ENCODE measurements at regions not wholly inside any gene's neighbourhood (a gene's known extent, or its start where the extent isn't known, plus 50 kb on each side); places are given as distances from the start of the nearest gene placed in this dataset.

DNA sequence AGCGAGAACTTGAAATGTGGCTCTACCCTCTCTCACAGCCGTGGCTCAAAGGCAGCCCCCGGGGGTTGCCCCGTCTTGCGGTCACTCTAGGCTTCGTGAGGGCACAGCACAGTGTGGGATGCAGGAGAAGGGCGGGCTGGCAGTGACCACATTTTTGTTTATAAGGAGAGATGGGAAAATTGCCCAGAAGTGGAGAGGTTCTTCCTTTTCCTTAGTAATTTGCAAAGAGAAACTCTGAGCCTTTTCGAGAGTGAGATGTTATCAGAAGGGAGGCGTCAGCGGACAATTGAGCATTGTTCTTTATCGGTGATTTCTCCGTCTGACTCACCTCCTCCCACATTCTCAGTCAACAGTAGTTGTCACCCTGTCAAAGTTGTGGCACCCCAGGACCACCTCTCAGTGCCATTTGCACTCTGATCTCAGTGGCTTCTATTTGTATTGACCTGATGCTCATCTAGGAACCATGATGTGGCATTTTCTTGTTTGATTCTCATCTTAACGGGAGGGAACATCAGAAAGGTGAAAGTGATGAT lies 89.6 kb downstream of the ACAA2 start (continued):
- TF ChIP-seq KDM1A (IDR thresholded peaks at IDR 0.05; ENCODE audit: borderline replicate concordance) (no peak), SMAD5 (IDR thresholded peaks at IDR 0.05; ENCODE audit: low read depth) (no peak), ZNF274 (IDR thresholded peaks at IDR 0.05; ENCODE audit: insufficient read depth, insufficient read length) (no peak), SUPT20H (IDR thresholded peaks at IDR 0.05; ENCODE audit: borderline replicate concordance, control insufficient read depth, low read depth, low read length) (no peak), STAT1 (conservative IDR thresholded peaks at IDR 0.05) (no peak), NBN (IDR thresholded peaks at IDR 0.05) (0 out of 2 replicates have a peak, but pooled peaks have one; percentile 25), SREBF1 (IDR thresholded peaks at IDR 0.05; ENCODE audit: low read length) (no peak), ESRRA (IDR thresholded peaks at IDR 0.05; ENCODE audit: low read length) (no peak), CHD1 (IDR thresholded peaks at IDR 0.05; ENCODE audit: low read depth, low read length) (no peak), BACH1 (IDR thresholded peaks at IDR 0.05; ENCODE audit: borderline replicate concordance) (peak; percentile 76; the same call in 1 of the 2 replicates), NR2C2 (IDR thresholded peaks at IDR 0.05; ENCODE audit: borderline replicate concordance, control insufficient read depth, insufficient read length, low read depth) (no peak), TBL1XR1 (IDR thresholded peaks at IDR 0.05; ENCODE audit: low read depth, low read length) (no peak), HCFC1 (IDR thresholded peaks at IDR 0.05; ENCODE audit: low read length) (no peak), ASH2L (IDR thresholded peaks at IDR 0.05; ENCODE audit: borderline replicate concordance, low read depth) (no peak), POLR2A (IDR thresholded peaks at IDR 0.05; ENCODE audit: low read depth, low read length) (no peak)
- TF ChIP-seq, protein P1, sequence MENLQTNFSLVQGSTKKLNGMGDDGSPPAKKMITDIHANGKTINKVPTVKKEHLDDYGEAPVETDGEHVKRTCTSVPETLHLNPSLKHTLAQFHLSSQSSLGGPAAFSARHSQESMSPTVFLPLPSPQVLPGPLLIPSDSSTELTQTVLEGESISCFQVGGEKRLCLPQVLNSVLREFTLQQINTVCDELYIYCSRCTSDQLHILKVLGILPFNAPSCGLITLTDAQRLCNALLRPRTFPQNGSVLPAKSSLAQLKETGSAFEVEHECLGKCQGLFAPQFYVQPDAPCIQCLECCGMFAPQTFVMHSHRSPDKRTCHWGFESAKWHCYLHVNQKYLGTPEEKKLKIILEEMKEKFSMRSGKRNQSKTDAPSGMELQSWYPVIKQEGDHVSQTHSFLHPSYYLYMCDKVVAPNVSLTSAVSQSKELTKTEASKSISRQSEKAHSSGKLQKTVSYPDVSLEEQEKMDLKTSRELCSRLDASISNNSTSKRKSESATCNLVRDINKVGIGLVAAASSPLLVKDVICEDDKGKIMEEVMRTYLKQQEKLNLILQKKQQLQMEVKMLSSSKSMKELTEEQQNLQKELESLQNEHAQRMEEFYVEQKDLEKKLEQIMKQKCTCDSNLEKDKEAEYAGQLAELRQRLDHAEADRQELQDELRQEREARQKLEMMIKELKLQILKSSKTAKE (IDR thresholded peaks at IDR 0.05; ENCODE audit: low read depth, poor library complexity, severe bottlenecking), result no peak
- TF ChIP-seq, protein P2, sequence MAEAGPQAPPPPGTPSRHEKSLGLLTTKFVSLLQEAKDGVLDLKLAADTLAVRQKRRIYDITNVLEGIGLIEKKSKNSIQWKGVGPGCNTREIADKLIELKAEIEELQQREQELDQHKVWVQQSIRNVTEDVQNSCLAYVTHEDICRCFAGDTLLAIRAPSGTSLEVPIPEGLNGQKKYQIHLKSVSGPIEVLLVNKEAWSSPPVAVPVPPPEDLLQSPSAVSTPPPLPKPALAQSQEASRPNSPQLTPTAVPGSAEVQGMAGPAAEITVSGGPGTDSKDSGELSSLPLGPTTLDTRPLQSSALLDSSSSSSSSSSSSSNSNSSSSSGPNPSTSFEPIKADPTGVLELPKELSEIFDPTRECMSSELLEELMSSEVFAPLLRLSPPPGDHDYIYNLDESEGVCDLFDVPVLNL (IDR thresholded peaks at IDR 0.05; ENCODE audit: low read depth, low read length), result no peak
- TF ChIP-seq, protein P3, sequence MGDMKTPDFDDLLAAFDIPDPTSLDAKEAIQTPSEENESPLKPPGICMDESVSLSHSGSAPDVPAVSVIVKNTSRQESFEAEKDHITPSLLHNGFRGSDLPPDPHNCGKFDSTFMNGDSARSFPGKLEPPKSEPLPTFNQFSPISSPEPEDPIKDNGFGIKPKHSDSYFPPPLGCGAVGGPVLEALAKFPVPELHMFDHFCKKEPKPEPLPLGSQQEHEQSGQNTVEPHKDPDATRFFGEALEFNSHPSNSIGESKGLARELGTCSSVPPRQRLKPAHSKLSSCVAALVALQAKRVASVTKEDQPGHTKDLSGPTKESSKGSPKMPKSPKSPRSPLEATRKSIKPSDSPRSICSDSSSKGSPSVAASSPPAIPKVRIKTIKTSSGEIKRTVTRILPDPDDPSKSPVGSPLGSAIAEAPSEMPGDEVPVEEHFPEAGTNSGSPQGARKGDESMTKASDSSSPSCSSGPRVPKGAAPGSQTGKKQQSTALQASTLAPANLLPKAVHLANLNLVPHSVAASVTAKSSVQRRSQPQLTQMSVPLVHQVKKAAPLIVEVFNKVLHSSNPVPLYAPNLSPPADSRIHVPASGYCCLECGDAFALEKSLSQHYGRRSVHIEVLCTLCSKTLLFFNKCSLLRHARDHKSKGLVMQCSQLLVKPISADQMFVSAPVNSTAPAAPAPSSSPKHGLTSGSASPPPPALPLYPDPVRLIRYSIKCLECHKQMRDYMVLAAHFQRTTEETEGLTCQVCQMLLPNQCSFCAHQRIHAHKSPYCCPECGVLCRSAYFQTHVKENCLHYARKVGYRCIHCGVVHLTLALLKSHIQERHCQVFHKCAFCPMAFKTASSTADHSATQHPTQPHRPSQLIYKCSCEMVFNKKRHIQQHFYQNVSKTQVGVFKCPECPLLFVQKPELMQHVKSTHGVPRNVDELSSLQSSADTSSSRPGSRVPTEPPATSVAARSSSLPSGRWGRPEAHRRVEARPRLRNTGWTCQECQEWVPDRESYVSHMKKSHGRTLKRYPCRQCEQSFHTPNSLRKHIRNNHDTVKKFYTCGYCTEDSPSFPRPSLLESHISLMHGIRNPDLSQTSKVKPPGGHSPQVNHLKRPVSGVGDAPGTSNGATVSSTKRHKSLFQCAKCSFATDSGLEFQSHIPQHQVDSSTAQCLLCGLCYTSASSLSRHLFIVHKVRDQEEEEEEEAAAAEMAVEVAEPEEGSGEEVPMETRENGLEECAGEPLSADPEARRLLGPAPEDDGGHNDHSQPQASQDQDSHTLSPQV (IDR thresholded peaks at IDR 0.05), result no peak
- TF ChIP-seq, protein P4, sequence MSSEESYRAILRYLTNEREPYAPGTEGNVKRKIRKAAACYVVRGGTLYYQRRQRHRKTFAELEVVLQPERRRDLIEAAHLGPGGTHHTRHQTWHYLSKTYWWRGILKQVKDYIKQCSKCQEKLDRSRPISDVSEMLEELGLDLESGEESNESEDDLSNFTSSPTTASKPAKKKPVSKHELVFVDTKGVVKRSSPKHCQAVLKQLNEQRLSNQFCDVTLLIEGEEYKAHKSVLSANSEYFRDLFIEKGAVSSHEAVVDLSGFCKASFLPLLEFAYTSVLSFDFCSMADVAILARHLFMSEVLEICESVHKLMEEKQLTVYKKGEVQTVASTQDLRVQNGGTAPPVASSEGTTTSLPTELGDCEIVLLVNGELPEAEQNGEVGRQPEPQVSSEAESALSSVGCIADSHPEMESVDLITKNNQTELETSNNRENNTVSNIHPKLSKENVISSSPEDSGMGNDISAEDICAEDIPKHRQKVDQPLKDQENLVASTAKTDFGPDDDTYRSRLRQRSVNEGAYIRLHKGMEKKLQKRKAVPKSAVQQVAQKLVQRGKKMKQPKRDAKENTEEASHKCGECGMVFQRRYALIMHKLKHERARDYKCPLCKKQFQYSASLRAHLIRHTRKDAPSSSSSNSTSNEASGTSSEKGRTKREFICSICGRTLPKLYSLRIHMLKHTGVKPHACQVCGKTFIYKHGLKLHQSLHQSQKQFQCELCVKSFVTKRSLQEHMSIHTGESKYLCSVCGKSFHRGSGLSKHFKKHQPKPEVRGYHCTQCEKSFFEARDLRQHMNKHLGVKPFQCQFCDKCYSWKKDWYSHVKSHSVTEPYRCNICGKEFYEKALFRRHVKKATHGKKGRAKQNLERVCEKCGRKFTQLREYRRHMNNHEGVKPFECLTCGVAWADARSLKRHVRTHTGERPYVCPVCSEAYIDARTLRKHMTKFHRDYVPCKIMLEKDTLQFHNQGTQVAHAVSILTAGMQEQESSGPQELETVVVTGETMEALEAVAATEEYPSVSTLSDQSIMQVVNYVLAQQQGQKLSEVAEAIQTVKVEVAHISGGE (CRISPR knock-in tag; IDR thresholded peaks at IDR 0.05), result no peak

Measured in GM12878 (cell line).